ENCODE measurements at regions not wholly inside any gene's neighbourhood (a gene's known extent, or its start where the extent isn't known, plus 50 kb on each side); places are given as distances from the start of the nearest gene placed in this dataset.

- Histone ChIP-seq H3F3A (ENCODE audit: insufficient read depth, low read depth) (no peaks in the 10 kb centered on the region; the same call in 1 of the 2 replicates), H3K9me3 (ENCODE audit: insufficient read depth, low read depth) (no peaks in the 10 kb centered on the region), H3K79me2 (ENCODE audit: low read depth) (no peaks in the 10 kb centered on the region), H3K27me3 (ENCODE audit: insufficient read depth, low read depth) (no peaks in the 10 kb centered on the region), H2AFZ (no peak overlapping the region), H3K4me2 (no peak overlapping the region), H3K36me3 (ENCODE audit: low read depth) (no peaks in the 10 kb centered on the region), H3K4me1 (replicated peaks; ENCODE audit: insufficient read depth) (0 out of 2 replicates have a peak, but pooled peaks cover 6% of the 10 kb centered on the region), H3K9me2 (ENCODE audit: insufficient read depth) (no peaks in the 10 kb centered on the region), H3K27ac (no peak overlapping the region), H3K4me3 (no peak overlapping the region), H4K20me1 (ENCODE audit: insufficient read depth) (no peaks in the 10 kb centered on the region)
- BruUV-seq (replicated peaks) = no TSS peak
- ChIA-PET POLR2A (ENCODE audit: unreplicated experiment) (interaction anchor here (0.5 to 0.6 kb wide), 2 partner anchors 32 to 120 kb away, joined by 3 to 8 read pairs; no protein-coding TSS in a partner anchor), CTCF (no interaction called here)
- peak in 1 of 2 experiments; percentile 38 for DNase-seq
- intact Hi-C loops (cut with micrococcal nuclease; ENCODE audit: unreplicated experiment) = no loop called here
- TF ChIP-seq EZH2 (IDR thresholded peaks at IDR 0.05; ENCODE audit: low read depth) = no peak
- no peak for TF ChIP-seq CTCF (conservative IDR thresholded peaks at IDR 0.05)
These were observed 102.7 kb upstream of the AADACL2 start for GRCh38 chr3:151630938-151631441.

GRCh38 chr3:151630035-151630434, 103.7 kb upstream of the AADACL2 start:
- Histone ChIP-seq H3K9me3 (ENCODE audit: insufficient read depth, low read depth) (no peaks in the 10 kb centered on the region), H3K79me2 (ENCODE audit: low read depth) (no peaks in the 10 kb centered on the region), H3K4me1 (replicated peaks; ENCODE audit: insufficient read depth) (0 out of 2 replicates have a peak, but pooled peaks cover 6% of the 10 kb centered on the region), H3F3A (ENCODE audit: insufficient read depth, low read depth) (no peaks in the 10 kb centered on the region; the same call in 1 of the 2 replicates), H4K20me1 (ENCODE audit: insufficient read depth) (no peaks in the 10 kb centered on the region), H3K27ac (no peak overlapping the region), H2AFZ (no peak overlapping the region), H3K4me2 (no peak overlapping the region), H3K36me3 (ENCODE audit: low read depth) (no peaks in the 10 kb centered on the region), H3K9me2 (ENCODE audit: insufficient read depth) (no peaks in the 10 kb centered on the region), H3K4me3 (no peak overlapping the region), H3K27me3 (ENCODE audit: insufficient read depth, low read depth) (no peaks in the 10 kb centered on the region)
- CTCF ChIA-PET = no interaction called here
- TF ChIP-seq CTCF (conservative IDR thresholded peaks at IDR 0.05) (no peak), EZH2 (IDR thresholded peaks at IDR 0.05; ENCODE audit: low read depth) (no peak)
- POLR2A ChIA-PET (ENCODE audit: unreplicated experiment) = no interaction called here
- no TSS peak for BruUV-seq (replicated peaks)
- DNase-seq = no peak
- intact Hi-C loops (cut with micrococcal nuclease; ENCODE audit: unreplicated experiment) = no loop called here

GRCh38 chr3:151625586-151625985, 108.1 kb upstream of the AADACL2 start:
- Histone ChIP-seq H3K9me3 (ENCODE audit: insufficient read depth, low read depth) (no peaks in the 10 kb centered on the region), H4K20me1 (ENCODE audit: insufficient read depth) (no peaks in the 10 kb centered on the region), H3K27ac (no peak overlapping the region), H3K4me3 (no peak overlapping the region), H3K4me1 (replicated peaks; ENCODE audit: insufficient read depth) (no peaks in the 10 kb centered on the region), H2AFZ (peak overlapping the region; percentile 64; the same call in 1 of the 2 replicates), H3K36me3 (ENCODE audit: low read depth) (no peaks in the 10 kb centered on the region), H3F3A (ENCODE audit: insufficient read depth, low read depth) (no peaks in the 10 kb centered on the region), H3K79me2 (ENCODE audit: low read depth) (no peaks in the 10 kb centered on the region), H3K9me2 (ENCODE audit: insufficient read depth) (no peaks in the 10 kb centered on the region), H3K27me3 (ENCODE audit: insufficient read depth, low read depth) (no peaks in the 10 kb centered on the region), H3K4me2 (no peak overlapping the region)
- BruUV-seq (replicated peaks) = no TSS peak
- no peak for DNase-seq
- TF ChIP-seq EZH2 (IDR thresholded peaks at IDR 0.05; ENCODE audit: low read depth) = no peak
- ChIA-PET CTCF (no interaction called here), POLR2A (ENCODE audit: unreplicated experiment) (interaction anchor here (0.6 kb wide), 1 partner anchor 858 kb away, joined by 4 read pairs; no protein-coding TSS in a partner anchor)
- intact Hi-C loops (cut with micrococcal nuclease; ENCODE audit: unreplicated experiment) = no loop called here

GRCh38 chr3:151625086-151625485, 108.6 kb upstream of the AADACL2 start:
- intact Hi-C loops (cut with micrococcal nuclease; ENCODE audit: unreplicated experiment) = no loop called here
- Histone ChIP-seq H3K4me3 (no peak overlapping the region), H2AFZ (peak overlapping the region; percentile 33; the same call in 1 of the 2 replicates), H3K27me3 (ENCODE audit: insufficient read depth, low read depth) (no peaks in the 10 kb centered on the region), H3K9me2 (ENCODE audit: insufficient read depth) (no peaks in the 10 kb centered on the region), H3K4me2 (no peak overlapping the region), H3K36me3 (ENCODE audit: low read depth) (no peaks in the 10 kb centered on the region), H3F3A (ENCODE audit: insufficient read depth, low read depth) (no peaks in the 10 kb centered on the region), H3K9me3 (ENCODE audit: insufficient read depth, low read depth) (no peaks in the 10 kb centered on the region), H3K27ac (no peak overlapping the region), H3K79me2 (ENCODE audit: low read depth) (no peaks in the 10 kb centered on the region), H3K4me1 (replicated peaks; ENCODE audit: insufficient read depth) (no peaks in the 10 kb centered on the region), H4K20me1 (ENCODE audit: insufficient read depth) (no peaks in the 10 kb centered on the region)
- peak in 1 of 2 experiments; percentile 32 for DNase-seq
- CTCF ChIA-PET = no interaction called here
- TF ChIP-seq EZH2 (IDR thresholded peaks at IDR 0.05; ENCODE audit: low read depth) (no peak), CTCF (conservative IDR thresholded peaks at IDR 0.05) (no peak)
- POLR2A ChIA-PET (ENCODE audit: unreplicated experiment) = no interaction called here
- no TSS peak for BruUV-seq (replicated peaks)

All from PC-9 (cell line).